Right lobe of liver (tissue), 6 donors: ENCODE measurements at regions not wholly inside any gene's neighbourhood (a gene's known extent, or its start where the extent isn't known, plus 50 kb on each side); places are given as distances from the start of the nearest gene placed in this dataset.

Experiments used
- ATAC-seq, 4 donors: fragments of 200-7000 bp; cut with Tn5 transposase; one replicate each; pipeline ENCODE4 v1.9.1; 2020; ENCODE audit warnings: mild to moderate bottlenecking in 4 of 4, moderate library complexity in 4 of 4
- DNase-seq, 3 donors: peaks; one replicate each; pipeline ENCODE4 v3.0.0-alpha.2; 2020
- H3K27ac ChIP-seq, 3 donors: fragments of 200-600 bp; one replicate each; pipeline ENCODE4 v1.8.0; 2022
- H3K27me3 ChIP-seq, 2 donors: fragments of 200-600 bp; one replicate each; pipeline ENCODE4 v1.8.0; 2022
- H3K36me3 ChIP-seq, 4 donors: fragments of 200-600 bp; sonication (generic) in 1 of 4; one replicate each; pipeline versions ENCODE4 v1.5.1 to v1.8.0; 2017 to 2022; ENCODE audit warnings: control low read depth in 1 of 4
- H3K4me1 ChIP-seq, 4 donors: fragments of 200-600 bp; sonication (generic) in 1 of 4; one replicate each; pipeline versions ENCODE4 v1.5.1 to v1.8.0; 2017 to 2022; ENCODE audit warnings: control low read depth in 1 of 4
- H3K4me3 ChIP-seq, 3 donors: fragments of 200-600 bp; one replicate each; pipeline ENCODE4 v1.8.0; 2022
- H3K9me3 ChIP-seq, 4 donors: fragments of 200-600 bp; sonication (generic) in 1 of 4; one replicate each; pipeline versions ENCODE4 v1.5.1 to v1.8.0; 2017 to 2022; ENCODE audit warnings: control low read depth in 1 of 4
- POLR2A ChIP-seq: fragments of 450-650 bp; IDR thresholded peaks from one replicate; pipeline ENCODE4 v1.6.1; 2017; ENCODE audit warnings: antibody characterized with exemption, mild to moderate bottlenecking
- WGBS: methylation state at CpG from one replicate; pipeline ENCODE4 v1.1.6; 2018; ENCODE audit warnings: low coverage, low lambda C conversion rate; ENCODE audit not compliant: insufficient coverage; ENCODE audit errors: missing lambda C conversion rate; 5-methylcytosine and 5-hydroxymethylcytosine counted together
- intact Hi-C, 2 donors: fragments of 100-400 bp; cut with DNase I; formaldehyde crosslinking; loops; one replicate each; pipeline versions ENCODE4 v1.11.2 to v1.14.1; 2022
- TF ChIP-seq, protein P1 (sequence below), 4 donors: fragments of 200-600 bp in 3 of 4; fragments of 450-650 bp in 1 of 4; IDR thresholded peaks; one replicate each; pipeline versions ENCODE4 v1.5.1 to v1.8.0; 2016 to 2022; ENCODE audit warnings: antibody characterized with exemption in 4 of 4, mild to moderate bottlenecking in 2 of 4
- donor health status: DM: no; HTN: yes; CAD: no.
- donor health status: DM: no; HTN: no; CAD: no.
- donor health status: DM: no; HTN: no; CAD: no.
- donor health status: DM: no; HTN: yes; CAD: no.
- donor health status: DM: no; HTN: yes; CAD: no.

GRCh38 chr1:60577029-60577428 is 503.5 kb upstream of the C1orf87 start:
- intact Hi-C loops, result no loop called here
- Histone ChIP-seq H3K4me1 (no peaks in the 10 kb centered on the region), H3K27me3 (no peaks in the 10 kb centered on the region), H3K9me3 (no peaks in the 10 kb centered on the region), H3K36me3 (no peaks in the 10 kb centered on the region), H3K27ac (no peak overlapping the region), H3K4me3 (no peak overlapping the region)
- 78% methylated on average over 2 of the region's 2 CpGs for WGBS
- ATAC-seq, result no peak
- TF ChIP-seq POLR2A, result no peak
- TF ChIP-seq, protein P1, sequence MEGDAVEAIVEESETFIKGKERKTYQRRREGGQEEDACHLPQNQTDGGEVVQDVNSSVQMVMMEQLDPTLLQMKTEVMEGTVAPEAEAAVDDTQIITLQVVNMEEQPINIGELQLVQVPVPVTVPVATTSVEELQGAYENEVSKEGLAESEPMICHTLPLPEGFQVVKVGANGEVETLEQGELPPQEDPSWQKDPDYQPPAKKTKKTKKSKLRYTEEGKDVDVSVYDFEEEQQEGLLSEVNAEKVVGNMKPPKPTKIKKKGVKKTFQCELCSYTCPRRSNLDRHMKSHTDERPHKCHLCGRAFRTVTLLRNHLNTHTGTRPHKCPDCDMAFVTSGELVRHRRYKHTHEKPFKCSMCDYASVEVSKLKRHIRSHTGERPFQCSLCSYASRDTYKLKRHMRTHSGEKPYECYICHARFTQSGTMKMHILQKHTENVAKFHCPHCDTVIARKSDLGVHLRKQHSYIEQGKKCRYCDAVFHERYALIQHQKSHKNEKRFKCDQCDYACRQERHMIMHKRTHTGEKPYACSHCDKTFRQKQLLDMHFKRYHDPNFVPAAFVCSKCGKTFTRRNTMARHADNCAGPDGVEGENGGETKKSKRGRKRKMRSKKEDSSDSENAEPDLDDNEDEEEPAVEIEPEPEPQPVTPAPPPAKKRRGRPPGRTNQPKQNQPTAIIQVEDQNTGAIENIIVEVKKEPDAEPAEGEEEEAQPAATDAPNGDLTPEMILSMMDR (IDR thresholded peaks at IDR 0.05), result no peak
- DNase-seq, result no peak

- no peak overlapping the region for H3K27ac ChIP-seq
- ATAC-seq (peak in 1 of 4 donors; percentile 17), DNase-seq (no peak)
- 70% methylated on average over 2 of the region's 2 CpGs for WGBS
- H3K27me3 ChIP-seq, result no peaks in the 10 kb centered on the region
- no peaks in the 10 kb centered on the region for H3K9me3 ChIP-seq
- TF ChIP-seq, protein P1 (IDR thresholded peaks at IDR 0.05), result no peak
- no peak for TF ChIP-seq POLR2A
- no peaks in the 10 kb centered on the region for H3K4me1 ChIP-seq
- no peaks in the 10 kb centered on the region for H3K36me3 ChIP-seq
- intact Hi-C loops, result no loop called here
- no peak overlapping the region for H3K4me3 ChIP-seq
Measured at GRCh38 chr1:60575326-60575977, 501.9 kb upstream of the C1orf87 start.

GRCh38 chr1:60573726-60574409 is 500.3 kb upstream of the C1orf87 start:
- intact Hi-C loops, result no loop called here
- DNase-seq, result no peak
- Histone ChIP-seq H3K27me3 (no peaks in the 10 kb centered on the region), H3K4me1 (no peaks in the 10 kb centered on the region), H3K9me3 (no peaks in the 10 kb centered on the region), H3K27ac (no peak overlapping the region), H3K36me3 (no peaks in the 10 kb centered on the region), H3K4me3 (no peak overlapping the region)
- 20% methylated on average over 3 of the region's 3 CpGs for WGBS
- TF ChIP-seq, protein P1 (IDR thresholded peaks at IDR 0.05), result no peak
- TF ChIP-seq POLR2A, result no peak
- ATAC-seq, result peak in 2 of 4 donors; percentile 33 to 72

DNA sequence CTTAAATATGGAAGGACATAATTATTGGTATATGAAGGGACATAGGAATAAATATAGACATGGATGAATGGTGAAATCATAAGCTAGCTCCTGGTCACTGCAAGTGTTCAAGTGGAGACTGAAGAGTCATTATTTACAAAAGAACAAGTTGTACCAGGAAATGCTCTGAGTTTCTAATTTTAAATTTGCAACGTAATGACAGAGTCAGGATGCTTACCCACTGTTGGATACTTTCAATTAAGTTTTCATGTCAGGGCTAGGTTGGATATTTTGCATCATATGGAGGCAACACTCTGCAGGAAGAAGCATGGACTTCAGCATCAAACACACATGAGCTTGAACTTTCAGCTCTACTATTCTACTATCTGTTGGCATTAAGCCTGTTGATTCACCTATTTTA is 499.6 kb upstream of the C1orf87 start:
- intact Hi-C loops, result no loop called here
- Histone ChIP-seq H3K27me3 (no peaks in the 10 kb centered on the region), H3K4me3 (no peak overlapping the region), H3K4me1 (no peaks in the 10 kb centered on the region), H3K9me3 (no peaks in the 10 kb centered on the region), H3K27ac (no peak overlapping the region), H3K36me3 (no peaks in the 10 kb centered on the region)
- TF ChIP-seq POLR2A, result no peak
- TF ChIP-seq, protein P1 (IDR thresholded peaks at IDR 0.05), result no peak
- DNase-seq, result no peak
- 6% methylated on average over 1 of the region's 1 CpG for WGBS
- peak in 3 of 4 donors; percentile 18 to 88 (median 58) for ATAC-seq
